LHCN-M2 (cell line): ENCODE measurements at regions not wholly inside any gene's neighbourhood (a gene's known extent, or its start where the extent isn't known, plus 50 kb on each side); places are given as distances from the start of the nearest gene placed in this dataset.

Experiments
- DNase-seq: peaks from one replicate; pipeline ENCODE4 v3.0.0-alpha.2; 2012; ENCODE audit warnings: low read depth

- DNase-seq = peak; percentile 29
Observed at GRCh38 chr6:3999800-4000661, 78.9 kb downstream of the FAM217A start.

- no peak for DNase-seq
Observed at GRCh38 chr6:4004249-4004648, 74.7 kb downstream of the FAM217A start.

- peak; percentile 75 for DNase-seq
Observed at GRCh38 chr6:4008324-4009047, 70.5 kb downstream of the FAM217A start.

- DNase-seq = no peak
Observed at GRCh38 chr6:4009486-4009885, 69.5 kb downstream of the FAM217A start.

GRCh38 chr6:4010048-4010447 lies 68.9 kb downstream of the FAM217A start:
- DNase-seq = no peak

GRCh38 chr6:4010689-4011090 lies 68.2 kb downstream of the FAM217A start:
- DNase-seq = no peak

GRCh38 chr6:4012826-4013225 lies 66.1 kb downstream of the FAM217A start:
- no peak for DNase-seq

- DNase-seq = no peak
Observed at GRCh38 chr6:4017058-4017739, 61.7 kb downstream of the FAM217A start.

- peak; percentile 38 for DNase-seq
Observed at GRCh38 chr6:4017834-4018170, 61.1 kb downstream of the FAM217A start.

- DNase-seq = peak; percentile 94
Observed at GRCh38 chr6:4018171-4018923, 60.6 kb downstream of the FAM217A start.
